ENCODE measurements at regions not wholly inside any gene's neighbourhood (a gene's known extent, or its start where the extent isn't known, plus 50 kb on each side); places are given as distances from the start of the nearest gene placed in this dataset.
A peak's percentile ranks its signal among the peaks of the same experiment; 100 is the strongest.
"Not testable (repeated sequence)": the region's sequence is repeated elsewhere in the genome, so short reads cannot be mapped to it uniquely, and the experiment has no call there.

GRCh38 chr7:65719123-65719798 is 153.6 kb upstream of the VKORC1L1 start:
- not testable (repeated sequence) for DNase-seq (ENCODE audit: low read depth in 4 of 4, low spot score in 3 of 4)

GRCh38 chr7:65722361-65722792 is 150.5 kb upstream of the VKORC1L1 start:
- no peak for DNase-seq (ENCODE audit: low read depth in 4 of 4, low spot score in 3 of 4)

GRCh38 chr7:65727182-65727581 is 145.7 kb upstream of the VKORC1L1 start:
- DNase-seq (ENCODE audit: low read depth in 4 of 4, low spot score in 3 of 4), result not testable (repeated sequence)

GRCh38 chr7:65731129-65731528 is 141.7 kb upstream of the VKORC1L1 start:
- no peak for DNase-seq (ENCODE audit: low read depth in 4 of 4, low spot score in 3 of 4)

GRCh38 chr7:65731562-65732035 is 141.3 kb upstream of the VKORC1L1 start:
- no peak for DNase-seq (ENCODE audit: low read depth in 4 of 4, low spot score in 3 of 4)

GRCh38 chr7:65744406-65744805 is 128.5 kb upstream of the VKORC1L1 start:
- DNase-seq (ENCODE audit: low read depth in 4 of 4, low spot score in 3 of 4), result no peak

GRCh38 chr7:65746398-65746669 is 126.5 kb upstream of the VKORC1L1 start:
- DNase-seq (ENCODE audit: low read depth in 4 of 4, low spot score in 3 of 4), result no peak

GRCh38 chr7:65749039-65749438 is 123.8 kb upstream of the VKORC1L1 start:
- no peak for DNase-seq (ENCODE audit: low read depth in 4 of 4, low spot score in 3 of 4)

- DNase-seq (ENCODE audit: low read depth in 4 of 4, low spot score in 3 of 4), result no peak
Measured at GRCh38 chr7:65749518-65749917, 123.4 kb upstream of the VKORC1L1 start.

- DNase-seq (ENCODE audit: low read depth in 4 of 4, low spot score in 3 of 4), result peak; percentile 74 to 78 (median 76)
Measured at GRCh38 chr7:65750511-65751344, 122.1 kb upstream of the VKORC1L1 start.

GRCh38 chr7:65754070-65754469 is 118.8 kb upstream of the VKORC1L1 start:
- not testable (repeated sequence) for DNase-seq (ENCODE audit: low read depth in 4 of 4, low spot score in 3 of 4)

- not testable (repeated sequence) for DNase-seq (ENCODE audit: low read depth in 4 of 4, low spot score in 3 of 4)
Measured at GRCh38 chr7:65758991-65759390, 113.9 kb upstream of the VKORC1L1 start.

- DNase-seq (ENCODE audit: low read depth in 4 of 4, low spot score in 3 of 4), result not testable (repeated sequence)
Measured at GRCh38 chr7:65762712-65763111, 110.2 kb upstream of the VKORC1L1 start.

- DNase-seq (ENCODE audit: low read depth in 4 of 4, low spot score in 3 of 4), result not testable (repeated sequence)
Measured at GRCh38 chr7:65763114-65763513, 109.8 kb upstream of the VKORC1L1 start.

- peak; percentile 80 to 93 (median 84) for DNase-seq (ENCODE audit: low read depth in 4 of 4, low spot score in 3 of 4)
Measured at GRCh38 chr7:65770473-65771225, 102.2 kb upstream of the VKORC1L1 start.

- not testable (repeated sequence) for DNase-seq (ENCODE audit: low read depth in 4 of 4, low spot score in 3 of 4)
Measured at GRCh38 chr7:65771226-65771569, 101.7 kb upstream of the VKORC1L1 start.

GRCh38 chr7:65776677-65777076 is 96.2 kb upstream of the VKORC1L1 start:
- DNase-seq (ENCODE audit: low read depth in 4 of 4, low spot score in 3 of 4), result not testable (repeated sequence)

- not testable (repeated sequence) for DNase-seq (ENCODE audit: low read depth in 4 of 4, low spot score in 3 of 4)
Measured at GRCh38 chr7:65789943-65790342, 82.9 kb upstream of the VKORC1L1 start.

- DNase-seq (ENCODE audit: low read depth in 4 of 4, low spot score in 3 of 4), result not testable (repeated sequence)
Measured at GRCh38 chr7:65791788-65792187, 81.1 kb upstream of the VKORC1L1 start.

GRCh38 chr7:65792726-65793125 is 80.1 kb upstream of the VKORC1L1 start:
- DNase-seq (ENCODE audit: low read depth in 4 of 4, low spot score in 3 of 4), result not testable (repeated sequence)

Measured in right renal pelvis (tissue), 4 donors.